Type B pancreatic cell (in vitro differentiated cells): ENCODE measurements at regions not wholly inside any gene's neighbourhood (a gene's known extent, or its start where the extent isn't known, plus 50 kb on each side); places are given as distances from the start of the nearest gene placed in this dataset.

ENCODE experiments used
- DNase-seq: peaks from one replicate; pipeline ENCODE4 v3.0.0; 2021; ENCODE audit warnings: mixed read lengths; ENCODE audit not compliant: unreplicated experiment; ENCODE audit errors: extremely low spot score
- H3K27ac Mint-ChIP-seq: 2 replicates; pipeline ENCODE4 v1.8.0; 2021; ENCODE audit warnings: mild to moderate bottlenecking, mixed read lengths
- H3K27me3 Mint-ChIP-seq: 2 replicates; pipeline ENCODE4 v1.8.0; 2021; ENCODE audit warnings: mixed read lengths
- H3K36me3 Mint-ChIP-seq: 2 replicates; pipeline ENCODE4 v1.8.0; 2021; ENCODE audit warnings: mixed read lengths
- H3K4me1 Mint-ChIP-seq: one replicate; pipeline ENCODE4 v1.8.0; 2021; ENCODE audit warnings: mixed read lengths; ENCODE audit not compliant: unreplicated experiment
- H3K4me3 Mint-ChIP-seq: 2 replicates; pipeline ENCODE4 v1.8.0; 2021; ENCODE audit warnings: mild to moderate bottlenecking, mixed read lengths
- H3K9me3 Mint-ChIP-seq: 2 replicates; pipeline ENCODE4 v1.8.0; 2021; ENCODE audit warnings: mixed read lengths
- CTCF ChIP-seq: fragments of 200-600 bp; sonication (generic); conservative IDR thresholded peaks from 2 replicates; pipeline ENCODE4 v1.5.0; 2021; ENCODE audit warnings: antibody characterized with exemption, mild to moderate bottlenecking

- no peak overlapping the region for H3K4me3 Mint-ChIP-seq
- H3K36me3 Mint-ChIP-seq = no peaks in the 10 kb centered on the region
- H3K27me3 Mint-ChIP-seq = no peaks in the 10 kb centered on the region
- H3K4me1 Mint-ChIP-seq = no peaks in the 10 kb centered on the region
- H3K27ac Mint-ChIP-seq = peak overlapping the region; percentile 73
- no peak for DNase-seq
- peaks cover 7% of the 10 kb centered on the region for H3K9me3 Mint-ChIP-seq
- no peak for TF ChIP-seq CTCF
Measured at GRCh38 chrX:150032742-150033141, 94.5 kb upstream of the EOLA2 start.

- TF ChIP-seq CTCF = no peak
- peaks cover 7% of the 10 kb centered on the region for H3K9me3 Mint-ChIP-seq
- H3K4me1 Mint-ChIP-seq = no peaks in the 10 kb centered on the region
- DNase-seq = no peak
- H3K36me3 Mint-ChIP-seq = no peaks in the 10 kb centered on the region
- no peak overlapping the region for H3K4me3 Mint-ChIP-seq
- no peaks in the 10 kb centered on the region for H3K27me3 Mint-ChIP-seq
- no peak overlapping the region for H3K27ac Mint-ChIP-seq
Measured at GRCh38 chrX:150034788-150035187, 96.5 kb upstream of the EOLA2 start.

- TF ChIP-seq CTCF = no peak
- Mint-ChIP-seq H3K4me3 (no peak overlapping the region), H3K9me3 (peaks cover 7% of the 10 kb centered on the region), H3K4me1 (no peaks in the 10 kb centered on the region), H3K27me3 (no peaks in the 10 kb centered on the region), H3K36me3 (no peaks in the 10 kb centered on the region), H3K27ac (no peak overlapping the region)
- DNase-seq = no peak
Measured at GRCh38 chrX:150035531-150035930, 97.2 kb upstream of the EOLA2 start.

GRCh38 chrX:150036181-150036580 lies 97.9 kb upstream of the EOLA2 start:
- DNase-seq = no peak
- Mint-ChIP-seq H3K4me1 (no peaks in the 10 kb centered on the region), H3K4me3 (no peak overlapping the region), H3K27me3 (no peaks in the 10 kb centered on the region), H3K9me3 (peaks cover 7% of the 10 kb centered on the region), H3K27ac (no peak overlapping the region), H3K36me3 (no peaks in the 10 kb centered on the region)
- TF ChIP-seq CTCF = no peak

GRCh38 chrX:150036641-150037040 lies 98.3 kb upstream of the EOLA2 start:
- no peaks in the 10 kb centered on the region for H3K36me3 Mint-ChIP-seq
- H3K27ac Mint-ChIP-seq = no peak overlapping the region
- H3K4me1 Mint-ChIP-seq = no peaks in the 10 kb centered on the region

More at GRCh38 chrX:150036641-150037040, 98.3 kb upstream of the EOLA2 start:
- Mint-ChIP-seq H3K4me3 (no peak overlapping the region), H3K9me3 (peaks cover 7% of the 10 kb centered on the region), H3K27me3 (no peaks in the 10 kb centered on the region)
- no peak for TF ChIP-seq CTCF
- DNase-seq = no peak
